ENCODE measurements at regions not wholly inside any gene's neighbourhood (a gene's known extent, or its start where the extent isn't known, plus 50 kb on each side); places are given as distances from the start of the nearest gene placed in this dataset.
A peak's percentile ranks its signal among the peaks of the same experiment; 100 is the strongest.
"Not testable (repeated sequence)": the region's sequence is repeated elsewhere in the genome, so short reads cannot be mapped to it uniquely, and the experiment has no call there.

- no peak overlapping the region for H3K4me3 Mint-ChIP-seq
- no peaks in the 10 kb centered on the region for H3K36me3 Mint-ChIP-seq (ENCODE audit: insufficient read depth)
Observed at GRCh38 chr9:30622561-30622960, 1761.9 kb upstream of the ACO1 start.

DNA sequence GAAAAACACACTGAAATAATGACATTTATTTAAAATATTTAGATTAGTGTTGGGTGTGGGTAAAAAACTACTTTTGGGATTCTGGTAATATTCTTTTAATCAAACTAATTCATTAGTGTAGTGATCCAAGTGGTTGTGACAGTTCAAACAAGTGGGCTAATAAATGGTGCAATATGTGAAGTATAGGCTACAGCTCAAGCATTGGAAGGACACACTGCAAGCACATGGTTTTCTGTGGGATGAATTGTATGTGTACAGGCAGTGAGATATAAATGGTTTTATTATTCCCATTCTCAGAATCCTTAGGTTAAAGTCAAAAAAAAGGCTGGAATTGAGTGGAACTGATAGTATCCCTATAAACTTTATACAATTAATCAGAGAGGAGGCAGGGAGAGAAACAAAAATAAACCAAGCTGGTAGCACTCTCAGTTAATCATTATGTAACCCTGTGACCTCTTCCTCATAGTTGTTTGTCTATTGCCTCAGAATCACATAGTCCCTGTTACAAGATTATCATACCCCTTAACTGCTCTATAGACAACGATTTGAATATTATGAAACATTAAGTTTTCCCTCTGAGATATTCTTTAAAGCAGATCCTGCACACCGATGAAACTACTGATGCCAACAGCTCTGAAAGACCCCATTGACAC lies 1755.4 kb upstream of the ACO1 start:
- no peak for ATAC-seq
- no peak overlapping the region for H3K4me3 Mint-ChIP-seq
- no peaks in the 10 kb centered on the region for H3K4me1 Mint-ChIP-seq (ENCODE audit: low read depth)
- H3K27me3 Mint-ChIP-seq (ENCODE audit: low read depth) = no peaks in the 10 kb centered on the region
- no peaks in the 10 kb centered on the region for H3K9me3 Mint-ChIP-seq
- no peaks in the 10 kb centered on the region for H3K36me3 Mint-ChIP-seq (ENCODE audit: insufficient read depth)
- DNase-seq = no peak

More at GRCh38 chr9:30622561-30622960, 1761.9 kb upstream of the ACO1 start:
- ATAC-seq (no peak), DNase-seq (no peak)
- peaks cover 1% of the 10 kb centered on the region for H3K9me3 Mint-ChIP-seq
- H3K4me1 Mint-ChIP-seq (ENCODE audit: low read depth) = no peaks in the 10 kb centered on the region
- no peaks in the 10 kb centered on the region for H3K27me3 Mint-ChIP-seq (ENCODE audit: low read depth)

DNA sequence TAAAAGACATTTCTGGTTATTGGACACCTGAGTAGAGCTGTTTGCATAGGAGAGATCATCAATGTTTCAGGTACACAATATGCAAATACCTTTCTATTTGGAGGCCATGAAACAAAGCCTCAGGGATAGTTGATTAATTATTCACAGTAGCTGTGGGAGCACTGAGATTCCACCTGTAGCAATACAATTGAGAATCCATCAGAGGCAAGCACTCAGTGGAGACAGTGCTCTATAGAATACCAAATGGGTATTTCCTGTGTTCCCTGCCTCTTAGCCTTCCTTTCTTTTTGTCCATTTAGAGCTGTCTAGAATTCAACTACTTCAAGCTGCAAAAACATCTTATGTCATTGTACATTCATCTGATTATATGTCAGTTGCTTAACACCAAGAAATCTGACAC lies 1754.0 kb upstream of the ACO1 start:
- Mint-ChIP-seq H3K4me3 (no peak overlapping the region), H3K9me3 (no peaks in the 10 kb centered on the region), H3K27me3 (ENCODE audit: low read depth) (no peaks in the 10 kb centered on the region), H3K36me3 (ENCODE audit: insufficient read depth) (no peaks in the 10 kb centered on the region), H3K4me1 (ENCODE audit: low read depth) (no peaks in the 10 kb centered on the region)
- ATAC-seq = no peak
- no peak for DNase-seq

- not testable (repeated sequence) for H3K4me3 Mint-ChIP-seq; ATAC-seq; H3K36me3 Mint-ChIP-seq (ENCODE audit: insufficient read depth)
Observed at GRCh38 chr9:30646639-30647038, 1737.8 kb upstream of the ACO1 start.

DNA sequence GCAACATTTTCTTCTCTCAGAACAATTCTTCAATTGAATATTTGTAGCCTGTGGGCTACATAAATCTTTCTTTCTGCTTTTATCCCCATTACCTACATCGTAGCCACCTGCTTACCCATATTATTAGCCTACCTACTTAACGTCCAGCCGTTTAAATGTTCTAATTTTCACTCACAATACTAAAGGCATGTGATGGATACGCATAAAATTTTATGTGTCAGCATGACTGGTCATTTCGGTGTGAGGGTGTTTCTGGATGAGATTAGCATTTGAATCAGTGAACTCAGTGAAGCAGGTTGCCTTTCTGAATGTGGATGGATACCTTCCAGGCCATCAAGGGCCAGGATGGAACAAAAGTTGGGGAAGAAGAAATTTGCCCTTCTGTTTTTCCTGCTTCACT lies 1722.5 kb upstream of the ACO1 start:
- Mint-ChIP-seq H3K9me3 (no peaks in the 10 kb centered on the region), H3K4me3 (no peak overlapping the region), H3K27me3 (ENCODE audit: low read depth) (no peaks in the 10 kb centered on the region), H3K4me1 (ENCODE audit: low read depth) (no peaks in the 10 kb centered on the region), H3K36me3 (ENCODE audit: insufficient read depth) (no peaks in the 10 kb centered on the region)
- ATAC-seq (no peak), DNase-seq (no peak)

More at GRCh38 chr9:30646639-30647038, 1737.8 kb upstream of the ACO1 start:
- not testable (repeated sequence) for H3K27me3 Mint-ChIP-seq (ENCODE audit: low read depth); H3K4me1 Mint-ChIP-seq (ENCODE audit: low read depth); DNase-seq
- peaks cover 11% of the 10 kb centered on the region for H3K9me3 Mint-ChIP-seq

- H3K36me3 Mint-ChIP-seq (ENCODE audit: insufficient read depth) = no peaks in the 10 kb centered on the region
- DNase-seq (no peak), ATAC-seq (peak in 1 of 2 donors; percentile 27)
- no peaks in the 10 kb centered on the region for H3K9me3 Mint-ChIP-seq
- no peaks in the 10 kb centered on the region for H3K4me1 Mint-ChIP-seq (ENCODE audit: low read depth)
- H3K27me3 Mint-ChIP-seq (ENCODE audit: low read depth) = no peaks in the 10 kb centered on the region
- no peak overlapping the region for H3K4me3 Mint-ChIP-seq
Observed at GRCh38 chr9:30670805-30671562, 1713.5 kb upstream of the ACO1 start.

GRCh38 chr9:30673132-30673531 lies 1711.3 kb upstream of the ACO1 start:
- Mint-ChIP-seq H3K36me3 (ENCODE audit: insufficient read depth) (no peaks in the 10 kb centered on the region), H3K4me3 (no peak overlapping the region), H3K4me1 (ENCODE audit: low read depth) (no peaks in the 10 kb centered on the region), H3K9me3 (no peaks in the 10 kb centered on the region), H3K27me3 (ENCODE audit: low read depth) (no peaks in the 10 kb centered on the region)
- DNase-seq (no peak), ATAC-seq (no peak)

DNA sequence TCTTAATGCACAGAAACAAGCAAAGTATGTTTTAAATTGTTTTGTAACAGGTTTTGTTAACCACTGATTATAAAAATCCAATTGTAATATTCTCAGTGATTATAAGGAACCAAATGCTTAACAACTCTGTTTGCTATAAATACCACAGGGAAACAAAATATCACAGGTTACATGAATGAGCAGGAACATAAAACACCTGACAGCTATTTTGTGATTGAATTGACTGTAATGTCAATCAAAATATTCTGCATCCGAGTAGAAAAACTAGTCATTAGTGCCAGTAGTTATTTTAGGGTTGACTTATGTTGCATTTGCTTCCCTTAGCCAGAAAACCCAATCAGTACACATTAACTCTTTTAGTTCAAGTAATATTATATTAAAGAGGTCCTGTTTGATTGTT lies 1707.8 kb upstream of the ACO1 start:
- no peak overlapping the region for H3K4me3 Mint-ChIP-seq
- no peak for ATAC-seq
- H3K36me3 Mint-ChIP-seq (ENCODE audit: insufficient read depth) = no peaks in the 10 kb centered on the region
- no peaks in the 10 kb centered on the region for H3K4me1 Mint-ChIP-seq (ENCODE audit: low read depth)
- peaks cover 3% of the 10 kb centered on the region for H3K9me3 Mint-ChIP-seq
- no peaks in the 10 kb centered on the region for H3K27me3 Mint-ChIP-seq (ENCODE audit: low read depth)
- DNase-seq = no peak

GRCh38 chr9:30677221-30677620 lies 1707.2 kb upstream of the ACO1 start:
- H3K4me3 Mint-ChIP-seq = no peak overlapping the region
- no peaks in the 10 kb centered on the region for H3K27me3 Mint-ChIP-seq (ENCODE audit: low read depth)
- H3K4me1 Mint-ChIP-seq (ENCODE audit: low read depth) = no peaks in the 10 kb centered on the region
- peaks cover 3% of the 10 kb centered on the region for H3K9me3 Mint-ChIP-seq
- no peaks in the 10 kb centered on the region for H3K36me3 Mint-ChIP-seq (ENCODE audit: insufficient read depth)
- no peak for ATAC-seq
- DNase-seq = no peak

DNA sequence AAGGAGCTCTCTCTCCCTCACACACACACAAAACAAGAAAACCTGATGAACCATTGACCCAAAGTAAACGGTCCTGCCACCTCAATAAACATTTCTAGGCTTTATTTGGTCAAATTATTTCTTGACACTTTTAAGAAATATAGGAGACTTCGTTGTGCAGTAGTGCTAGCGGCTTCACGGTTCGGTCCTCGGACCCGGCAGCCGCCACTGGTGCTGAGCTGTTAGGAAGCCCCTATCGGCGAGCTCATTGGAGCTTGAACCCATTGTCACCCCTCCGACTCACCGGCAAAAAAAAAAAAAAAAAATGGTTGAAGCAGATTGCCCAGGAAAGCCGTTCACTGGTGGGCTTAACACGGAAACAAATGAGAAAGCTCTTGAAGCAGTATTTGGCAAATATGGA lies 1695.6 kb upstream of the ACO1 start:
- Mint-ChIP-seq H3K4me3 (no peak overlapping the region), H3K9me3 (peaks cover 11% of the 10 kb centered on the region), H3K27me3 (ENCODE audit: low read depth) (no peaks in the 10 kb centered on the region)

GRCh38 chr9:30697958-30698357 lies 1686.5 kb upstream of the ACO1 start:
- H3K4me1 Mint-ChIP-seq (ENCODE audit: low read depth) = no peaks in the 10 kb centered on the region
- H3K27me3 Mint-ChIP-seq (ENCODE audit: low read depth) = no peaks in the 10 kb centered on the region
- no peak for ATAC-seq
- no peaks in the 10 kb centered on the region for H3K36me3 Mint-ChIP-seq (ENCODE audit: insufficient read depth)
- no peak overlapping the region for H3K4me3 Mint-ChIP-seq
- no peaks in the 10 kb centered on the region for H3K9me3 Mint-ChIP-seq
- DNase-seq = no peak

More for the DNA sequence above, 1695.6 kb upstream of the ACO1 start:
- DNase-seq (no peak), ATAC-seq (no peak)
- no peaks in the 10 kb centered on the region for H3K36me3 Mint-ChIP-seq (ENCODE audit: insufficient read depth)
- H3K4me1 Mint-ChIP-seq (ENCODE audit: low read depth) = no peaks in the 10 kb centered on the region

GRCh38 chr9:30711591-30711990 lies 1672.9 kb upstream of the ACO1 start:
- Mint-ChIP-seq H3K9me3 (no peaks in the 10 kb centered on the region), H3K4me3 (no peak overlapping the region), H3K36me3 (ENCODE audit: insufficient read depth) (no peaks in the 10 kb centered on the region), H3K27me3 (ENCODE audit: low read depth) (no peaks in the 10 kb centered on the region), H3K4me1 (ENCODE audit: low read depth) (no peaks in the 10 kb centered on the region)
- no peak for ATAC-seq
- DNase-seq = no peak

- ATAC-seq = no peak
- H3K36me3 Mint-ChIP-seq (ENCODE audit: insufficient read depth) = no peaks in the 10 kb centered on the region
- no peaks in the 10 kb centered on the region for H3K4me1 Mint-ChIP-seq (ENCODE audit: low read depth)
- H3K27me3 Mint-ChIP-seq (ENCODE audit: low read depth) = no peaks in the 10 kb centered on the region
- DNase-seq = no peak
- H3K9me3 Mint-ChIP-seq = no peaks in the 10 kb centered on the region
- no peak overlapping the region for H3K4me3 Mint-ChIP-seq
Observed at GRCh38 chr9:30713243-30713642, 1671.2 kb upstream of the ACO1 start.

GRCh38 chr9:30714389-30714788 lies 1670.1 kb upstream of the ACO1 start:
- H3K4me3 Mint-ChIP-seq = no peak overlapping the region
- H3K36me3 Mint-ChIP-seq (ENCODE audit: insufficient read depth) = no peaks in the 10 kb centered on the region
- DNase-seq (no peak), ATAC-seq (no peak)
- H3K9me3 Mint-ChIP-seq = no peaks in the 10 kb centered on the region
- no peaks in the 10 kb centered on the region for H3K27me3 Mint-ChIP-seq (ENCODE audit: low read depth)
- no peaks in the 10 kb centered on the region for H3K4me1 Mint-ChIP-seq (ENCODE audit: low read depth)

DNA sequence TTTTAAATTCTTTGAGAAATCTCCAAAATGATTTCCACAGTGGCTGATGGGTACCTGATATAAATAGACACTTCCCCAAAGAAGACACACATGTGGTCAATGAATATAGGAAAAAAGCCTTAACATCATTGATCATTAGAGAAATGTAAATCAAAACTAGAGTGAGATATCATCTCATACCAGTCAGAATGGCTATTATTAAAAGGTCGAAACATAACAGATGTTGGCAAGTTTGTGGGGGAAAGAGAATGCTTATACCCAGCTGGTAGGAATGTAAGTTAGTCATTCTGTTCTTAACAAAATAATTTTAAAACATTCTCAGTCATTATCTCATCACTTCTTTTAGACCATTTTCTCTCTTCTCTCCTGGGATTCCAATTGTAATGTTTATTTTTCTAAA lies 1666.0 kb upstream of the ACO1 start:
- ATAC-seq = no peak
- Mint-ChIP-seq H3K27me3 (ENCODE audit: low read depth) (no peaks in the 10 kb centered on the region), H3K4me1 (ENCODE audit: low read depth) (no peaks in the 10 kb centered on the region), H3K4me3 (no peak overlapping the region), H3K9me3 (no peaks in the 10 kb centered on the region), H3K36me3 (ENCODE audit: insufficient read depth) (no peaks in the 10 kb centered on the region)
- DNase-seq = no peak

All from activated T-cell treated with anti-CD3 and anti-CD28 coated beads, Interleukin-2, amount 50 U/mL, for 4 hours (primary cell).